GM12878 (cell line): ENCODE measurements at regions not wholly inside any gene's neighbourhood (a gene's known extent, or its start where the extent isn't known, plus 50 kb on each side); places are given as distances from the start of the nearest gene placed in this dataset.

Experiments used
- POLR2AphosphoS5 ChIP-seq: IDR thresholded peaks from 2 replicates; pipeline ENCODE4 v1.6.1; 2011; ENCODE audit warnings: mild to moderate bottlenecking, low read length, inconsistent platforms
- RELB ChIP-seq: fragments of 450-650 bp; IDR thresholded peaks from 2 replicates; pipeline ENCODE4 v1.6.1; 2017; ENCODE audit warnings: low read depth, mild to moderate bottlenecking, moderate library complexity
- TARDBP ChIP-seq: IDR thresholded peaks from 2 replicates; pipeline ENCODE4 v1.6.1; 2016; ENCODE audit warnings: borderline replicate concordance
- TCF7 ChIP-seq: IDR thresholded peaks from 2 replicates; pipeline ENCODE4 v1.6.1; 2014; ENCODE audit warnings: antibody characterized with exemption, borderline replicate concordance

GRCh38 chr1:229164836-229165735 is 105.8 kb upstream of the RAB4A start:
- TF ChIP-seq POLR2AphosphoS5 = no peak
- TF ChIP-seq TARDBP = no peak
- no peak for TF ChIP-seq RELB
- TF ChIP-seq TCF7 = no peak
